SK-N-MC (cell line): ENCODE measurements at regions not wholly inside any gene's neighbourhood (a gene's known extent, or its start where the extent isn't known, plus 50 kb on each side); places are given as distances from the start of the nearest gene placed in this dataset.

ENCODE experiments used
- FOXP2 ChIP-seq: optimal IDR thresholded peaks from 2 replicates; pipeline ENCODE3; 2011; ENCODE audit warnings: mild to moderate bottlenecking, moderate library complexity; ENCODE audit not compliant: insufficient read depth; ENCODE audit errors: extremely low read length, control extremely low read depth
- POLR2AphosphoS5 ChIP-seq: IDR thresholded peaks from 2 replicates; pipeline ENCODE4 v1.6.1; 2012; ENCODE audit warnings: mild to moderate bottlenecking, low read depth, low read length, borderline replicate concordance

DNA sequence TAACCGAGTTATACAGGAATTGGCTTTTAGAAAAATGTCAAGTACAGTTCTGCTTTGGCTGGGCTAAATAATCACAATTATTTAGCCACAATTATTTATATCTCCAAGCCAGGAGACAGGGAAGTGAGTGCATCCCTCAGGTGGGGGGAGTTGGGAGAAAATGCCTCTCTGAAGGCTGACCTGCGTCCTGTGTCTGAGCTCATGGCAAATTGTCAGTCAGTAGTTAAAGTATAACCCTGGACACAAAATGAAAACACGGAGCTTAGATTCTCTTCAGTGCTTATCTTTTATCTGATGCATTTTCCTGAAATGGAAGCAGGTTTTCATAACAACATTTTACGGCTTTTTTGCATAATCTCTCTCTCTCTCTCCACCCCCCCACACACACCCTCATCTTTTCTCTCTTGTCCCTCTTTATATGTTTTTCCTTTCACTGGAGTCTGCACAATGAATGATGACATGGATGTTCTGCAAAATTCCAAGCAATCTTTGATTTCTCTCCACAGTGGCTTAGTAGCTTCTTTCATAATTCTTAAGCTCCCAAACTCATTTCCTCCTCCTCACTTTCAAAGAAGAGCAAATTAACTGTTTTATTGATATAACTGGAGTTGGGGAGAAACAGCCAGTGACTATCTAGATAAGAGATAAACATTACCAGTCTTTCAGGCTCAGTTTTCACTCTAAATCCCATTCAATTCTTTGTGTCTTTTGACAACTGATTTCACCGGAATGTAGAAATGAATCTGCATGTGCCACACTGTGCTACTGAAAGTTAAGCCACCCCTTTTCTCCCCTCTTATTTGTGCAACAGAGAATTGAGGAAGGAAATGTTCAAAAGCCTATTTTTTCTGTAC is 521.4 kb upstream of the GHITM start:
- TF ChIP-seq POLR2AphosphoS5 (no peak), FOXP2 (no peak)
